ENCODE measurements at regions not wholly inside any gene's neighbourhood (a gene's known extent, or its start where the extent isn't known, plus 50 kb on each side); places are given as distances from the start of the nearest gene placed in this dataset.
"Not testable (repeated sequence)": the region's sequence is repeated elsewhere in the genome, so short reads cannot be mapped to it uniquely, and the experiment has no call there.

DNA sequence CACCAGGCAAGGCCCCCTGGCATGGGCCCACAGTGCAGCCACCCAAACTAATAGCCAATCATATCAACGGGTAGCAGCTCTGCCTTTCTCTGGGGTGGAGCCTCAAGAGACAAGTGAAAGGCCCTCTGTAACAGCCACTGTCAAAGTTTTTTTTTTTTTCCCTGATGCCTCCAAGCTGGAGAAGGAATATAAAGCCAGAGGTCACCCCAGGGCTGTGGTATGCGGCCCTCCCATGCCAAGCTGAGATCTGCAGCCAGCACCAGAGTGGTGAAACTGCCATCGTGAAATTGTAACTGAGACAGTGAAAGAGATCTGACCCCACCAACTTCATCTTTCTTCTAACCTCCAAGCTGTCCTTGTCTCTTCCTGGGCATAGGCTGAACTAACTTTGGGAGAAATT lies 407.0 kb downstream of the KLHL4 start:
- TF ChIP-seq, protein P1, sequence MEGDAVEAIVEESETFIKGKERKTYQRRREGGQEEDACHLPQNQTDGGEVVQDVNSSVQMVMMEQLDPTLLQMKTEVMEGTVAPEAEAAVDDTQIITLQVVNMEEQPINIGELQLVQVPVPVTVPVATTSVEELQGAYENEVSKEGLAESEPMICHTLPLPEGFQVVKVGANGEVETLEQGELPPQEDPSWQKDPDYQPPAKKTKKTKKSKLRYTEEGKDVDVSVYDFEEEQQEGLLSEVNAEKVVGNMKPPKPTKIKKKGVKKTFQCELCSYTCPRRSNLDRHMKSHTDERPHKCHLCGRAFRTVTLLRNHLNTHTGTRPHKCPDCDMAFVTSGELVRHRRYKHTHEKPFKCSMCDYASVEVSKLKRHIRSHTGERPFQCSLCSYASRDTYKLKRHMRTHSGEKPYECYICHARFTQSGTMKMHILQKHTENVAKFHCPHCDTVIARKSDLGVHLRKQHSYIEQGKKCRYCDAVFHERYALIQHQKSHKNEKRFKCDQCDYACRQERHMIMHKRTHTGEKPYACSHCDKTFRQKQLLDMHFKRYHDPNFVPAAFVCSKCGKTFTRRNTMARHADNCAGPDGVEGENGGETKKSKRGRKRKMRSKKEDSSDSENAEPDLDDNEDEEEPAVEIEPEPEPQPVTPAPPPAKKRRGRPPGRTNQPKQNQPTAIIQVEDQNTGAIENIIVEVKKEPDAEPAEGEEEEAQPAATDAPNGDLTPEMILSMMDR (IDR thresholded peaks at IDR 0.05), result no peak
- Mint-ChIP-seq H3K4me1 (ENCODE audit: low read depth) (no peaks in the 10 kb centered on the region), H3K27ac (no peak overlapping the region), H3K4me3 (no peak overlapping the region), H3K27me3 (ENCODE audit: insufficient read depth) (no peaks in the 10 kb centered on the region; the same call in 1 of the 2 replicates), H3K36me3 (ENCODE audit: low read depth) (no peaks in the 10 kb centered on the region), H3K9me3 (peaks cover 14% of the 10 kb centered on the region; the same call in 1 of the 2 replicates)
- DNase-seq, result no peak

DNA sequence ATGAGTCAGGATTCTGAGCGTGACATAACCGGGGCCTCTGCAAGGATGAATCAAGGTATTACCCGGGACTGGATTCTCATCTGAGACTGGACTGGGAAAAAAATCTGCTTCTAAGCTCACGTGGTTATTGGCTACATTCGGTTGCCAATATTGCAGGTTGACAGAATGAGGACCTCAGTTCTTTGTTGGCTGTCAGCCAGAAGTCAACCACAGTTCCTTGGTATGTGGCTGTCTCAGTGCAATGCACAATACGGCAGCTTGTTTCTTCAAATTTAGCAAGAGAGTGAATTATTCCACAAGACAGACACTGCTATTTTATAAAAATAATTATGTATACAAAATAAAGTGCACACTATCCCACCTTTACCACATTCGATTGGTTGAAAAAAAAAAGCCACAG lies 424.2 kb downstream of the KLHL4 start:
- TF ChIP-seq, protein P1 (IDR thresholded peaks at IDR 0.05), result no peak
- Mint-ChIP-seq H3K27me3 (ENCODE audit: insufficient read depth) (no peaks in the 10 kb centered on the region), H3K4me3 (no peak overlapping the region), H3K36me3 (ENCODE audit: low read depth) (no peaks in the 10 kb centered on the region), H3K4me1 (ENCODE audit: low read depth) (no peaks in the 10 kb centered on the region), H3K27ac (no peak overlapping the region), H3K9me3 (peaks cover 12% of the 10 kb centered on the region)
- no peak for DNase-seq

GRCh38 chrX:87961471-87961870 lies 443.9 kb downstream of the KLHL4 start:
- TF ChIP-seq, protein P1 (IDR thresholded peaks at IDR 0.05), result no peak
- no peak overlapping the region for H3K4me3 Mint-ChIP-seq
- DNase-seq, result no peak
- no peak overlapping the region for H3K27ac Mint-ChIP-seq
- no peaks in the 10 kb centered on the region for H3K4me1 Mint-ChIP-seq (ENCODE audit: low read depth)
- H3K27me3 Mint-ChIP-seq (ENCODE audit: insufficient read depth), result no peaks in the 10 kb centered on the region
- 0 out of 2 replicates have a peak, but pooled peaks cover 8% of the 10 kb centered on the region for H3K9me3 Mint-ChIP-seq
- H3K36me3 Mint-ChIP-seq (ENCODE audit: low read depth), result no peaks in the 10 kb centered on the region

DNA sequence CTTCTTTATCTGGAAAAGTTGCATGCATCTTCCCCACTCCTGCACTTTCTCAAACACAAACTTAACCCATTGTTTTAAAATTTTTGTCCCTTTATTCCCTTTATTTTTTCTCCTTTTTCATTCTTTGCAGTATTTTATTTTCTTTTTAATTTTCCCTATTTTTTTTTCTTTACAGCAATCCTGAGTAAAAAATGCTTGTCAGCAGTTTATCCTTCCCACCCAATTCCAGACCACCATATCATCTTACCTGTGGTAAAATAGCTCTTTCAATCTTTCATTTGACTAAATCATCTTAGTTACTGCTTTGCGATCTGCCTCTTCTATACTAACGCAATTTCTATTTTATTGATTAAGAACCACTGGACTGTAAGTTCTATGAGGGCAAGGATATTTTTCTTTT lies 450.5 kb downstream of the KLHL4 start:
- TF ChIP-seq, protein P1 (IDR thresholded peaks at IDR 0.05), result no peak
- H3K36me3 Mint-ChIP-seq (ENCODE audit: low read depth), result no peaks in the 10 kb centered on the region
- 0 out of 2 replicates have a peak, but pooled peaks cover 8% of the 10 kb centered on the region for H3K9me3 Mint-ChIP-seq

GRCh38 chrX:87972121-87972520 lies 454.5 kb downstream of the KLHL4 start:
- H3K9me3 Mint-ChIP-seq; H3K4me3 Mint-ChIP-seq; H3K27me3 Mint-ChIP-seq (ENCODE audit: insufficient read depth); H3K27ac Mint-ChIP-seq; H3K4me1 Mint-ChIP-seq (ENCODE audit: low read depth); DNase-seq; H3K36me3 Mint-ChIP-seq (ENCODE audit: low read depth): not testable (repeated sequence)

More for the DNA sequence above, 450.5 kb downstream of the KLHL4 start:
- H3K4me1 Mint-ChIP-seq (ENCODE audit: low read depth), result no peaks in the 10 kb centered on the region
- no peak overlapping the region for H3K27ac Mint-ChIP-seq
- no peak for DNase-seq
- no peaks in the 10 kb centered on the region; the same call in 1 of the 2 replicates for H3K27me3 Mint-ChIP-seq (ENCODE audit: insufficient read depth)
- no peak overlapping the region for H3K4me3 Mint-ChIP-seq

GRCh38 chrX:87975365-87975764 lies 457.8 kb downstream of the KLHL4 start:
- Mint-ChIP-seq H3K9me3 (peaks cover 4% of the 10 kb centered on the region; the same call in 1 of the 2 replicates), H3K4me1 (ENCODE audit: low read depth) (no peaks in the 10 kb centered on the region), H3K4me3 (no peak overlapping the region), H3K27ac (no peak overlapping the region), H3K36me3 (ENCODE audit: low read depth) (no peaks in the 10 kb centered on the region), H3K27me3 (ENCODE audit: insufficient read depth) (no peaks in the 10 kb centered on the region; the same call in 1 of the 2 replicates)
- no peak for DNase-seq
- TF ChIP-seq, protein P1 (IDR thresholded peaks at IDR 0.05), result no peak

GRCh38 chrX:88007873-88008272 lies 490.3 kb downstream of the KLHL4 start:
- not testable (repeated sequence) for H3K4me1 Mint-ChIP-seq (ENCODE audit: low read depth); DNase-seq; H3K9me3 Mint-ChIP-seq; H3K27ac Mint-ChIP-seq; H3K36me3 Mint-ChIP-seq (ENCODE audit: low read depth); H3K4me3 Mint-ChIP-seq; H3K27me3 Mint-ChIP-seq (ENCODE audit: insufficient read depth)
